ENCODE measurements at regions not wholly inside any gene's neighbourhood (a gene's known extent, or its start where the extent isn't known, plus 50 kb on each side); places are given as distances from the start of the nearest gene placed in this dataset.

GRCh38 chr15:38722236-38722635, 157.6 kb upstream of the RASGRP1 start:
- CTCF ChIA-PET = interaction anchor here (1.0 to 1.4 kb wide), 3 partner anchors 158 to 450 kb away, joined by 3 to 4 read pairs (median 4); partner anchors contain the start of gene RASGRP1
- Histone ChIP-seq H3K9me3 (no peaks in the 10 kb centered on the region), H3K4me3 (no peak overlapping the region), H3K27ac (no peak overlapping the region), H3K4me2 (no peak overlapping the region), H3K4me1 (no peaks in the 10 kb centered on the region)
- 27% methylated on average over 1 of the region's 1 CpG for WGBS (ENCODE audit: missing lambda C conversion rate)
- POLR2A ChIA-PET = no interaction called here
- ATAC-seq = no peak
- no peak for FAIRE-seq
- TF ChIP-seq NR3C1 (IDR thresholded peaks at IDR 0.05) = no peak
- TF ChIP-seq CHD4 (IDR thresholded peaks at IDR 0.05; ENCODE audit: borderline replicate concordance) = no peak
- TF ChIP-seq HES2 (IDR thresholded peaks at IDR 0.05) = no peak
- TF ChIP-seq FOSL2 (IDR thresholded peaks at IDR 0.05) = no peak
- TF ChIP-seq FOSL2 (CRISPR knock-in tag; IDR thresholded peaks at IDR 0.05) = no peak
- TF ChIP-seq CBX2 (IDR thresholded peaks at IDR 0.05; ENCODE audit: borderline replicate concordance, low read depth) = no peak
- TF ChIP-seq TP53 (CRISPR knock-in tag; IDR thresholded peaks at IDR 0.05) = no peak
- no peak for TF ChIP-seq POLR2A (IDR thresholded peaks at IDR 0.05; ENCODE audit: low read length)
- TF ChIP-seq NPAS2 (CRISPR knock-in tag; IDR thresholded peaks at IDR 0.05; ENCODE audit: borderline replicate concordance) = no peak
- DNase-seq (ENCODE audit: low read depth in 1 of 2, low spot score in 1 of 2) = no peak

GRCh38 chr15:38724827-38725226, 160.2 kb upstream of the RASGRP1 start:
- CTCF ChIA-PET = interaction anchor here (1.8 kb wide), 1 partner anchor 10 kb away, joined by 4 read pairs; no protein-coding TSS in a partner anchor
- Histone ChIP-seq H3K4me1 (no peaks in the 10 kb centered on the region), H3K4me3 (no peak overlapping the region), H3K9me3 (no peaks in the 10 kb centered on the region), H3K4me2 (no peak overlapping the region), H3K27ac (no peak overlapping the region)
- no peak for DNase-seq (ENCODE audit: low read depth in 1 of 2, low spot score in 1 of 2)
- 73% methylated on average over 5 of the region's 5 CpGs for WGBS (ENCODE audit: missing lambda C conversion rate)
- ATAC-seq = no peak
- no peak for FAIRE-seq
- TF ChIP-seq CEBPB (IDR thresholded peaks at IDR 0.05) = no peak
- POLR2A ChIA-PET = no interaction called here

DNA sequence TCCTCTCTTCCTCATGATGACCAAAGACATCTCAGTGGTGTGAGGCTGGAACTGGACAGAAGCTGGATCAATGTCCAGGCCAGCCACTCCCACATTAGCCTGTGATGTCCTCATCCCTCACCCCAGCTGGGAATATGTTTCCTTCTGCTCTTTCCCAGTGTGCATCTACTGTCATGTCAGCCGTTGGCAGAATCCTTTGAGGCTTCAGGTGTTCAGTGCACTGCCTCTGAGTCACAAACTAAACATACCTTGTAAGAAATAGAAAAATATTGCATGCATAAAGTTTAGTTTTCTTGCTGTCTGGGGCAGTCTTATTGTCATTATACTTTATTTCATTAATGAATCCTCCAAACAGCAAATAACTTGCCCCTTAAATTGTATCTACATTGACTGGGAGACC, 161.6 kb upstream of the RASGRP1 start:
- no peak overlapping the region for H3K27ac ChIP-seq
- CTCF ChIA-PET = interaction anchor here (1.1 kb wide), 1 partner anchor 17 kb away, joined by 3 read pairs; no protein-coding TSS in a partner anchor
- ATAC-seq (no peak), DNase-seq (ENCODE audit: low read depth in 1 of 2, low spot score in 1 of 2) (no peak), FAIRE-seq (no peak)
- no peaks in the 10 kb centered on the region for H3K9me3 ChIP-seq
- 11% methylated on average over 1 of the region's 1 CpG for WGBS (ENCODE audit: missing lambda C conversion rate)
- TF ChIP-seq HES2 (IDR thresholded peaks at IDR 0.05) (no peak), TP53 (CRISPR knock-in tag; IDR thresholded peaks at IDR 0.05) (no peak), ZSCAN20 (CRISPR knock-in tag; IDR thresholded peaks at IDR 0.05) (no peak), CHD4 (IDR thresholded peaks at IDR 0.05; ENCODE audit: borderline replicate concordance) (no peak), REST (IDR thresholded peaks at IDR 0.05) (no peak), RARB (CRISPR knock-in tag; IDR thresholded peaks at IDR 0.05) (no peak), SMC3 (IDR thresholded peaks at IDR 0.05) (no peak), KDM1A (IDR thresholded peaks at IDR 0.05; ENCODE audit: low read depth) (no peak), JUNB (IDR thresholded peaks at IDR 0.05) (no peak), FOSB (CRISPR knock-in tag; IDR thresholded peaks at IDR 0.05) (no peak)
- H3K4me2 ChIP-seq = no peak overlapping the region
- no peaks in the 10 kb centered on the region for H3K4me1 ChIP-seq
- POLR2A ChIA-PET = no interaction called here
- no peak overlapping the region for H3K4me3 ChIP-seq

DNA sequence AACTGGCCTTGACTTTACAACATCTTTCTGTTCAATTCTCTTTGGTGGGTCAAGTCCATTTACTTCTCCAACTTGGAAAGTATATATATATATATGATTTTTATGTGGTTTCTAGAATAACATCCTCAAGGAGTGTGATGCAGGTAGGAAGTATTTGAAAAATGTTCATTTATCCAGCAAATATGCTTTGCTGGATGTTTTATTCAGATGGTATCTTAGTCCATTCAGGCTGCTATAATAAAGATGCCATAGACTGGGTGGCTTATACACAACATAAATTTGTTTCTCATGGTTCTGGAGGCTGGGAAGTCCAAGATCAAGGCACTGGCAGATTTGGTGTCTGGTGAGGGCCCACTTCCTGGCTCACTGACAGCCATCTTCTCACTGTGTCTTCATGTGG, 168.7 kb upstream of the RASGRP1 start:
- H3K27ac ChIP-seq = no peak overlapping the region
- ChIA-PET CTCF (no interaction called here), POLR2A (no interaction called here)
- ATAC-seq (no peak), DNase-seq (ENCODE audit: low read depth in 1 of 2, low spot score in 1 of 2) (no peak), FAIRE-seq (no peak)
- H3K4me2 ChIP-seq = no peak overlapping the region
- H3K4me3 ChIP-seq = no peak overlapping the region
- no peaks in the 10 kb centered on the region for H3K4me1 ChIP-seq
- no peak for TF ChIP-seq CTCF (IDR thresholded peaks at IDR 0.05)
- TF ChIP-seq MAZ (IDR thresholded peaks at IDR 0.05; ENCODE audit: borderline replicate concordance, low read depth, low read length) = no peak
- TF ChIP-seq MAFK (IDR thresholded peaks at IDR 0.05; ENCODE audit: partially characterized antibody) = no peak
- no peak for TF ChIP-seq FOSL2 (IDR thresholded peaks at IDR 0.05)
- TF ChIP-seq FOSL2 (CRISPR knock-in tag; IDR thresholded peaks at IDR 0.05) = no peak
- no peaks in the 10 kb centered on the region for H3K9me3 ChIP-seq

Data from A549 (cell line).